HG03521 (cell line): ENCODE measurements at regions not wholly inside any gene's neighbourhood (a gene's known extent, or its start where the extent isn't known, plus 50 kb on each side); places are given as distances from the start of the nearest gene placed in this dataset.

Source experiments
- ATAC-seq: cut with Tn5 transposase; IDR thresholded peaks from one replicate; pipeline ENCODE4 v1.9.1; 2021; ENCODE audit warnings: mild to moderate bottlenecking, moderate library complexity; ENCODE audit not compliant: unreplicated experiment

GRCh38 chr18:44041961-44042360, 638.7 kb upstream of the SETBP1 start:
- ATAC-seq: no peak

- no peak for ATAC-seq
Measured at GRCh38 chr18:44046376-44046975, 634.2 kb upstream of the SETBP1 start.

GRCh38 chr18:44047585-44047984, 633.1 kb upstream of the SETBP1 start:
- no peak for ATAC-seq

- no peak for ATAC-seq
Measured at GRCh38 chr18:44048435-44048834, 632.3 kb upstream of the SETBP1 start.

- ATAC-seq: no peak
Measured at GRCh38 chr18:44048846-44049245, 631.8 kb upstream of the SETBP1 start.

- ATAC-seq: no peak
Measured at GRCh38 chr18:44051026-44051425, 629.7 kb upstream of the SETBP1 start.

- ATAC-seq: no peak
Measured at GRCh38 chr18:44054514-44054913, 626.2 kb upstream of the SETBP1 start.

GRCh38 chr18:44060197-44060596, 620.5 kb upstream of the SETBP1 start:
- ATAC-seq: no peak

- ATAC-seq: no peak
Measured at GRCh38 chr18:44061438-44061837, 619.2 kb upstream of the SETBP1 start.

- no peak for ATAC-seq
Measured at GRCh38 chr18:44062345-44062744, 618.3 kb upstream of the SETBP1 start.

GRCh38 chr18:44065206-44065605, 615.5 kb upstream of the SETBP1 start:
- ATAC-seq: no peak

GRCh38 chr18:44066541-44066940, 614.1 kb upstream of the SETBP1 start:
- ATAC-seq: no peak

- ATAC-seq: no peak
Measured at GRCh38 chr18:44067186-44067585, 613.5 kb upstream of the SETBP1 start.

GRCh38 chr18:44075038-44075437, 605.6 kb upstream of the SETBP1 start:
- ATAC-seq: no peak

- no peak for ATAC-seq
Measured at GRCh38 chr18:44079606-44080005, 601.1 kb upstream of the SETBP1 start.

- no peak for ATAC-seq
Measured at GRCh38 chr18:44080054-44080453, 600.6 kb upstream of the SETBP1 start.

GRCh38 chr18:44089732-44090131, 591.0 kb upstream of the SETBP1 start:
- no peak for ATAC-seq

GRCh38 chr18:44090453-44090852, 590.2 kb upstream of the SETBP1 start:
- ATAC-seq: no peak

GRCh38 chr18:44093253-44093652, 587.4 kb upstream of the SETBP1 start:
- no peak for ATAC-seq

GRCh38 chr18:44096016-44096415, 584.7 kb upstream of the SETBP1 start:
- no peak for ATAC-seq

- ATAC-seq: no peak
Measured at GRCh38 chr18:44098551-44099098, 582.1 kb upstream of the SETBP1 start.

- no peak for ATAC-seq
Measured at GRCh38 chr18:44107187-44107586, 573.5 kb upstream of the SETBP1 start.

GRCh38 chr18:44111337-44111736, 569.4 kb upstream of the SETBP1 start:
- ATAC-seq: no peak
